Activated naive CD4-positive, alpha-beta T cell treated with Interleukin-2 at 50 U/mL for 16 hours (primary cell): ENCODE measurements at regions not wholly inside any gene's neighbourhood (a gene's known extent, or its start where the extent isn't known, plus 50 kb on each side); places are given as distances from the start of the nearest gene placed in this dataset.

Experiments
- DNase-seq: peaks from one replicate; pipeline ENCODE4 v3.0.0-alpha.2; 2020

DNA sequence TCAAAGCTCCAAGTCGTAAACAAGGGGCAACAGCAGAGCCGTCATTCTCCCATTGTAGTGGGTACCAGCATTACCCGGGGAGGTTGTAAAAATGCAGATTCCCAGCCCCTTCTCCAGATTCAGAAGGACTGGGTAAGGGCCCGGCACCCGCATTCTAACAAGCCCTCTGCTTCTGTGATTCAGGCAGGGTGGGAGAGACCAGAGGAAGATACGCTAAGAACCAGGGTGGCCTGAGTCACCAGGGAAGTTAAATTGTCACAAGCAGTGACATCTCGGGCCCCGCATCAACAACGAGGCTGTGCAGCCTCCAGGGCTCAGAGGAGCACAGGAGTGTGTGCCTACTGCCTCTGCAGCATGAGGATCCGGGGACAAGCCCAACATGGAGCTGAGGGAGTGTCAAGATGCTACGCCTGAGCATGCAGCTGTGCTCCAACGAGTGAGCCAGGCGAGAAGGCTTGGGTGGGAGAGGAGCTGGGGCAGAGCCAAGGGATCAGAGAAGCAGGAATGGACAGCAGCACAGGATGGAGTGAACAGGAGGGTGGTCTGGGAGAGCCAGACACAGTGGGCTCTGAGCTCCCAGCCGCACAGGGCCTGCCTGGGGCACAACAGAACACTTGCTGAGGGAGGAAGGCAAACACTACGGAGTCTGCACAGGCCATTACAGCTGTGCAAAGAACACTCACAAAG lies 68.5 kb downstream of the CPN2 start:
- no peak for DNase-seq

GRCh38 chr3:194283221-194284006 lies 67.7 kb downstream of the CPN2 start:
- DNase-seq: no peak

DNA sequence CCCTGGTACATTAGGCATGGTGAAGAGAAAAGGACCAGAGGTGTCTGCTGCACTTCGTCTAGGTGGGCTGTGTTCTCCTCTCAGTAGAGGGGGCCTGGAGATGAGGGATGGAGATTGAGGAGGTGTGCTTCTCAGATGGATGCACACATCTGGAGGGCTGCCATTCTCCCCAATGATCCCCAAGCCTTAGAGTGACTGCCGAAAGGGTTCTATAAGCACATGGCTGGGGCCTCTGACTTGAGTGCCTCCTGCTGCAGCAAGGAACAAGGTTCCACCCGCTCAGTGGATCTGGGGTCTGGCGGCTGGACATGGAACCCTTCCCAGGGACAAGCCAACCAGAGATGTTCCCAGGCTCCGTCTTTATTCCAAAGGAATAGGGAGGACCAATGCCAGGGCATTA lies 66.8 kb downstream of the CPN2 start:
- no peak for DNase-seq

- no peak for DNase-seq
Observed at GRCh38 chr3:194285024-194285849, 65.9 kb downstream of the CPN2 start.

DNA sequence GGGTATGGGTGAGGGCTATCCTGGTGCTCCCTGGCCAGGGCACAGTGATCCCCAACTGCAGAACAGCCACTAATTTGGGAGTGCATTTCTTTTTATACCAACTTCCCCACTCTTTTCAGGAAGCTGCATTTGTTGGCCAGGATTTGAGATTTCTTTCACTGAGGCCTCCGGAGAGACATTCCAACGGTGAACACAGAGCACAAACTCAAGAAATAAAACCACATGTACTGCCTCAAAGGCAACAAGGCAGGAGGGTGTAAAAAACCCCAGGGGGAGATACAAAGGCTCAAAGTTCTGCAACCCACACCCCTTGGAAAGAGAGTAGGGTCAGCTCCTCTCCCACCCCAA lies 65.3 kb downstream of the CPN2 start:
- no peak for DNase-seq

DNA sequence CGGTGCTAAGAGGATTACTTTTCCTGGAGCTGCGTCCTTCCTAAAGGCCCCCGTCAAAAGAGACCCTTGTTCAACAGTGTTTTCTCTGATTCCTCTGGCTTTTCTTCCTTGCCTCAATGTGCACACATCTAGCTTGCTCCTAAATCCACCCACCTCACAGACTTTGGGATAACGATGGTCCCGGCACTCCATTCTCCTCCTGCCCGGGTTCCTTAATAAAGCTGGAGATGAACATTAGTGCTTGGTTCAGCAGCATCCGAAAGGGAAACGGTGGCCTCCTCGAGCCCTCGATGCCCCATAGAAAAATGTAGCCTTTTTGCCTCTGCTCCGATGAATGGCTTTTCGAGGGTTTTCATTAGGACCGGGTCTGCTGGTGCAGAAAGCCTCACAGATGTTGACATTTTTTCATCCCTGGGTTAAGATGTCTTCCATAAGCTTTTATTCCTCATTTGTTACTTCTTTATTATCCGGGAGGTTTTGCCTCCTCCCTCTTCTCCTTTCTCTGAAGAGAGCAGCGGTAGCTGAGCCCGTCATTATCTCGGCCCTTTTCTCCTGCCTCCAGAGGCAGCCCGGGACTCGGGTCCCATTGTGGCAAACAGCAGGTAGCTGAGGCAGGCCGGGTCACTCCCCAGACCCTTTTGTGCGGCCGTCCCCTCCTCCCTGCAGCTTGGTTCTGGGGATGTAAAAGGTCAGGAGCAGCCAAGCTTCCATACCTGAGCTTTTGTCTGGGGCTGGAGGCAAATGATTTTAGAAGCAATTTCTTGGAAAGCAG lies 64.6 kb downstream of the CPN2 start:
- DNase-seq: no peak

- no peak for DNase-seq
Observed at GRCh38 chr3:194287374-194287773, 63.8 kb downstream of the CPN2 start.

GRCh38 chr3:194287977-194288706 lies 63.0 kb downstream of the CPN2 start:
- no peak for DNase-seq
